Astrocyte (in vitro differentiated cells and primary cell): ENCODE measurements at regions not wholly inside any gene's neighbourhood (a gene's known extent, or its start where the extent isn't known, plus 50 kb on each side); places are given as distances from the start of the nearest gene placed in this dataset.

ENCODE experiments used
- EZH2 ChIP-seq: IDR thresholded peaks from 2 replicates; pipeline ENCODE4 v1.6.1; 2012; ENCODE audit warnings: mild to moderate bottlenecking, low read length, inconsistent platforms; ENCODE audit not compliant: insufficient read depth
- TF ChIP-seq, protein P1 (sequence below): IDR thresholded peaks from 2 replicates; pipeline ENCODE4 v1.5.1; 2011; ENCODE audit warnings: low read depth, mild to moderate bottlenecking, inconsistent platforms, low read length, moderate library complexity; ENCODE audit not compliant: insufficient read depth

- TF ChIP-seq, protein P1, sequence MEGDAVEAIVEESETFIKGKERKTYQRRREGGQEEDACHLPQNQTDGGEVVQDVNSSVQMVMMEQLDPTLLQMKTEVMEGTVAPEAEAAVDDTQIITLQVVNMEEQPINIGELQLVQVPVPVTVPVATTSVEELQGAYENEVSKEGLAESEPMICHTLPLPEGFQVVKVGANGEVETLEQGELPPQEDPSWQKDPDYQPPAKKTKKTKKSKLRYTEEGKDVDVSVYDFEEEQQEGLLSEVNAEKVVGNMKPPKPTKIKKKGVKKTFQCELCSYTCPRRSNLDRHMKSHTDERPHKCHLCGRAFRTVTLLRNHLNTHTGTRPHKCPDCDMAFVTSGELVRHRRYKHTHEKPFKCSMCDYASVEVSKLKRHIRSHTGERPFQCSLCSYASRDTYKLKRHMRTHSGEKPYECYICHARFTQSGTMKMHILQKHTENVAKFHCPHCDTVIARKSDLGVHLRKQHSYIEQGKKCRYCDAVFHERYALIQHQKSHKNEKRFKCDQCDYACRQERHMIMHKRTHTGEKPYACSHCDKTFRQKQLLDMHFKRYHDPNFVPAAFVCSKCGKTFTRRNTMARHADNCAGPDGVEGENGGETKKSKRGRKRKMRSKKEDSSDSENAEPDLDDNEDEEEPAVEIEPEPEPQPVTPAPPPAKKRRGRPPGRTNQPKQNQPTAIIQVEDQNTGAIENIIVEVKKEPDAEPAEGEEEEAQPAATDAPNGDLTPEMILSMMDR, result no peak
- TF ChIP-seq EZH2, result no peak
These were observed 318.3 kb upstream of the KLHL29 start for GRCh38 chr2:23066686-23067085.
